BLaER1 treated with 17β-estradiol and CSF1 and Interleukin-3, amounts not matched to agents 10 nM and 100 nM (cell line): ENCODE measurements at regions not wholly inside any gene's neighbourhood (a gene's known extent, or its start where the extent isn't known, plus 50 kb on each side); places are given as distances from the start of the nearest gene placed in this dataset.

Source experiments
- H3K27ac ChIP-seq, 11 experiments: shearing (Covaris generic); formaldehyde crosslinking; 2 replicates each; pipeline ENCODE4 v1.8.1; 2022
- H3K27me3 ChIP-seq, 11 experiments: shearing (Covaris generic); formaldehyde crosslinking; 2 replicates each; pipeline ENCODE4 v1.8.1; 2022
- H3K36me3 ChIP-seq, 11 experiments: shearing (Covaris generic); formaldehyde crosslinking; 2 replicates each; pipeline ENCODE4 v1.8.1; 2022
- H3K4me1 ChIP-seq, 10 experiments: shearing (Covaris generic); formaldehyde crosslinking; 2 replicates each; pipeline ENCODE4 v1.8.1; 2022
- H3K4me2 ChIP-seq, 11 experiments: shearing (Covaris generic); formaldehyde crosslinking; 2 replicates each; pipeline ENCODE4 v1.8.1; 2022
- H3K4me3 ChIP-seq, 10 experiments: shearing (Covaris generic); formaldehyde crosslinking; 2 replicates each; pipeline ENCODE4 v1.8.1; 2022
- H3K9ac ChIP-seq, 11 experiments: shearing (Covaris generic); formaldehyde crosslinking; 2 replicates each; pipeline ENCODE4 v1.8.1; 2022
- H3K9me3 ChIP-seq, 11 experiments: shearing (Covaris generic); formaldehyde crosslinking; replicated peaks in 1 of 11; 2 replicates each; pipeline ENCODE4 v1.8.1; 2022
- H4K20me1 ChIP-seq, 11 experiments: shearing (Covaris generic); formaldehyde crosslinking; 2 replicates each; pipeline ENCODE4 v1.8.1; 2022
- Cebpa-rat ChIP-seq, 11 experiments: shearing (Covaris generic); IDR thresholded peaks; 2 replicates each; pipeline ENCODE4 v1.8.1; 2022

DNA sequence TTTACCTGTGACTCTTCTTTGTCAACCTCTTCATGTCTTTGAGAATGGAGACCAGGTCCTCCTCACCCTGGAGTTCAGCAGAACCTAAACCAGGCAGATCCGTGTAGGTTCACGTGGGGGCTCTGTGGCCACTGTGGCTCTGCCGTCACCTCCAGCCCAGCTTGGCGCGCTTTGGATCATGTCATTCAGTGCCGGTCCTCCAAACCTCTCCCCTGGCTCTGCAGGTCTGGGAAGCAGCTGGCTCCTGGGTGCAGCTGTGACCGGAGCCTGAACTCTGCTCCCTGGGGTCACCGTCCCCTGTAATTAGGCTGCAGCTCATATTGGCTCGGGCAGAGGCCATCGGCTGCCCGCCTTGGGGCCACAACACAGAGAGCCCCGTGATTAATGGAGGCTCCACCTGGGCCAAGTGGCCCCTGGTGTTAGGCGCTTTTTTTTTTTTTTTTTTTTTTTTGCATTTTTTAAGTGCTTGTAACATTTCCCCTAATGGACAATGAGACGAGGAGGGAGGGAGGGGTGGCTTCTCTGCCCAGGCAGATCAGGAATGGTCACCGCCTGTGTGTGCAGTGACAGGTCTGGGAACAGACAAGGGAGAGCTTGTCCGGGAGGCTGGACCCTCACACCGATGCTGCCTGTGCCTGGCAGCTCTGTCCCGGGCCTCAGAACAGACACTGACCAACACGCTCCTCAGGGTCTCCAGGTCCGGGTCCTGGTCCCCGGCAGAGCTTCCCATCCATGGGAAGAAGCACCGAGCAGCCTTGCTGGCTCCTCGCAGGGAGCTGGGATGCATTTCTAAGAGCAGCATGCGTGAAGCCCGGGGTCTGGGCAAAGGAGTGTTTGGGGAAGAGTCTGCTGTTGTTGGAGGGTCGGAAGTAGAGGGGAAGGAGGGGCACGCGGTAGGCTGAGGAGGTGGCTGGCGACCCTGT is 247.9 kb downstream of the SEC14L1 start:
- Histone ChIP-seq H3K27me3 (no peaks in the 10 kb centered on the region), H3K4me1 (peaks cover 83 to 99% (median 96%) of the 10 kb centered on the region in 10 experiments), H4K20me1 (peaks cover 44 to 81% (median 56%) of the 10 kb centered on the region in 11 experiments), H3K27ac (peak overlapping the region; percentile 57 to 91 (median 85); a peak in 21 of 22 replicates), H3K36me3 (peaks cover 0 to 23% (median 10%) of the 10 kb centered on the region in 11 experiments; a peak in 14 of 22 replicates), H3K9me3 (no peaks in the 10 kb centered on the region), H3K9ac (peak overlapping the region; percentile 67 to 84 (median 79)), H3K4me3 (peak overlapping the region; percentile 24 to 66 (median 52); a peak in 19 of 20 replicates), H3K4me2 (peak overlapping the region; percentile 91 to 100 (median 97))
- no peak for TF ChIP-seq Cebpa-rat (IDR thresholded peaks at IDR 0.05)

GRCh38 chr17:77390870-77391269 is 250.1 kb downstream of the SEC14L1 start:
- H4K20me1 ChIP-seq = peaks cover 30 to 81% (median 50%) of the 10 kb centered on the region in 11 experiments
- peak overlapping the region; percentile 73 to 100 (median 97) for H3K4me2 ChIP-seq
- no peaks in the 10 kb centered on the region for H3K27me3 ChIP-seq
- H3K9me3 ChIP-seq = no peaks in the 10 kb centered on the region
- peak overlapping the region; percentile 57 to 82 (median 67); a peak in 21 of 22 replicates for H3K9ac ChIP-seq
- peak overlapping the region in 9 of 10 experiments; percentile 24 to 62 (median 53); a peak in 15 of 20 replicates for H3K4me3 ChIP-seq
- no peak for TF ChIP-seq Cebpa-rat (IDR thresholded peaks at IDR 0.05)
- H3K4me1 ChIP-seq = peaks cover 91 to 100% (median 97%) of the 10 kb centered on the region in 10 experiments
- peaks cover 0 to 9% (median 0%) of the 10 kb centered on the region in 11 experiments; a peak in 3 of 22 replicates for H3K36me3 ChIP-seq
- H3K27ac ChIP-seq = peak overlapping the region; percentile 21 to 91 (median 76)

DNA sequence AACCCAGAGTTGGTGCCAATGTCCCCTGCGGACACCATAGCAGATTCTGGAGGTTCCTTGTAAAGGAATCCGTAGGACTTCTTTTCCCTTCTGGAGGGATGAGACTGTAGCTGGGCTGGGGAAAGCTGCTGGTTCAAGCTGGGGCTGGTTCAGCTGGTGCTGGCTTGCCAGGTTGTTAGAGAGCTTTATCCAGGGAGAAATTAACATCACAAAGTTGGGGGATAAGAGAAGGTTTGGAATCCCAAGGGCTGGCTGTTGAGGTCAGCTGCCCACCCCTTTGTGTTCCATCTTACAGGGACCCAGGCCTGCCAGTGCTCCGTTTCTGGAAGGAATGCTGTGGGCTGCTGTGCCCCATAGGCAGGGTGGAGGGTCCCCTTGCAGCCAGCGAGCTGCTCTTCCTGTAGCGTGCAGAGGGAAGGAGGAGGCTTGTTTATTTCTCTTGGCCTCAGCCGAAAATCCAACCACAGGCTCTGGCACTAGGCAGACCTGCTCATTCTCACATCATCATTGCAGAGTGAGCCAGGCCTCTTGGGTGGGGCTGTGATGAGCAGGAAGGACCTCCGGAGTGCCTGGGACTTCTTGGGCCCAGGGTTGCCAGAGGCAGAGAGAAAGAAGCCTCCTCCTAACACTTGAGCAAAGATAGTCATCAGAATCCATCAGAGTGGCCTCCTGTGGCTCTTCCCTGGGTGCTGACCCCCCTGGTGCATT is 251.1 kb downstream of the SEC14L1 start:
- Histone ChIP-seq H3K27ac (peak overlapping the region; percentile 4 to 91 (median 76); a peak in 19 of 22 replicates), H4K20me1 (peaks cover 25 to 81% (median 50%) of the 10 kb centered on the region in 11 experiments; a peak in 20 of 22 replicates), H3K36me3 (peaks cover 0 to 18% (median 2%) of the 10 kb centered on the region in 11 experiments; a peak in 6 of 22 replicates), H3K4me3 (peak overlapping the region in 8 of 10 experiments; percentile 12 to 55 (median 50); a peak in 13 of 20 replicates), H3K27me3 (no peaks in the 10 kb centered on the region), H3K9ac (peak overlapping the region; percentile 57 to 82 (median 67); a peak in 20 of 22 replicates), H3K4me2 (peak overlapping the region; percentile 73 to 100 (median 97)), H3K9me3 (no peaks in the 10 kb centered on the region), H3K4me1 (peaks cover 91 to 100% (median 97%) of the 10 kb centered on the region in 10 experiments)
- TF ChIP-seq Cebpa-rat (IDR thresholded peaks at IDR 0.05) = no peak

- peak overlapping the region; percentile 57 to 82 (median 67) for H3K9ac ChIP-seq
- H3K4me3 ChIP-seq = peak overlapping the region in 8 of 10 experiments; percentile 32 to 55 (median 50); a peak in 15 of 20 replicates
- no peaks in the 10 kb centered on the region for H3K27me3 ChIP-seq
- H3K9me3 ChIP-seq = no peaks in the 10 kb centered on the region
- H3K36me3 ChIP-seq = peaks cover 0 to 24% (median 6%) of the 10 kb centered on the region in 11 experiments; a peak in 8 of 22 replicates
- no peak for TF ChIP-seq Cebpa-rat (IDR thresholded peaks at IDR 0.05)
- peaks cover 91 to 100% (median 97%) of the 10 kb centered on the region in 10 experiments for H3K4me1 ChIP-seq
- peak overlapping the region; percentile 73 to 100 (median 97) for H3K4me2 ChIP-seq
- H4K20me1 ChIP-seq = peaks cover 18 to 81% (median 49%) of the 10 kb centered on the region in 11 experiments; a peak in 17 of 22 replicates
- peak overlapping the region; percentile 4 to 91 (median 76); a peak in 19 of 22 replicates for H3K27ac ChIP-seq
Observed at GRCh38 chr17:77392376-77393273, 251.9 kb downstream of the SEC14L1 start.

- Histone ChIP-seq H3K9me3 (no peaks in the 10 kb centered on the region), H3K4me2 (peak overlapping the region; percentile 73 to 100 (median 97)), H3K27ac (peak overlapping the region in 9 of 11 experiments; percentile 26 to 91 (median 78); a peak in 16 of 22 replicates), H4K20me1 (peaks cover 17 to 84% (median 46%) of the 10 kb centered on the region in 11 experiments; a peak in 17 of 22 replicates), H3K9ac (peak overlapping the region in 10 of 11 experiments; percentile 57 to 82 (median 68); a peak in 18 of 22 replicates), H3K4me1 (peaks cover 91 to 100% (median 97%) of the 10 kb centered on the region in 10 experiments), H3K27me3 (no peaks in the 10 kb centered on the region), H3K36me3 (peaks cover 0 to 24% (median 6%) of the 10 kb centered on the region in 11 experiments; a peak in 8 of 22 replicates), H3K4me3 (peak overlapping the region in 5 of 10 experiments; percentile 32 to 55 (median 54); a peak in 5 of 20 replicates)
- no peak for TF ChIP-seq Cebpa-rat (IDR thresholded peaks at IDR 0.05)
Observed at GRCh38 chr17:77393274-77393600, 252.5 kb downstream of the SEC14L1 start.

DNA sequence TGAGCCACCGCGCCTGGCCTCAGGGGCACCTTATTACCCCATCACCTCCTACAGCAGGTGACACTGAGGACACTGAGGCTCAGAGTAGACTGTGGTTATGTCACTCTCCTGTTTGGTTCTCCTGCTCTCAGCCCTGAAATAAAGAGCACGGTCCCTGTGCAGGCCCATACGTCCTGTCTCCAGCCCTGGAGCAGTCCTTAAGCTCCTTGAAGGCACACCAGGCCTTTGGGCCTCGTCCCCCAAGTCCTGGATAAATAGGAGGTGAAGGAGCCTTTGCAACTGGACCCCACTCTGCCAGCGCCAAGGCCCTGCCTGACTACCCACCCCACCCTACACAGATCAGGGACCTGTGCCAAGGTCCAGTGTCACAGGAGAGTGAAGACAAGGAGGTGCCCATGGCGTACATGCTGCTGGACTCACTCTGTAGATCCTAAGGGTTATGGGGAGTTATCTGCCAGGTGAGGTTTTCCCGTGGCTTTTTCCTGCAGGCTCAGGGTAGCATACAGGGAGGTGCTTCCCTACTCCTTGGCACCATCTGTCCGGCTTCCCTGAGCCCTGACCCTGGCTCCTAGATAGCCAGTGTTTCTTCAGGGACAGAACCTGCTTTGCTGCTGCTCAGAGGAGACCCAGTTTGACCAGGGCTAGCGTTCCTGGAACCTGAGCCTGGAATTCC is 253.2 kb downstream of the SEC14L1 start:
- H3K9ac ChIP-seq = peak overlapping the region; percentile 18 to 70 (median 53); a peak in 19 of 22 replicates
- 0 out of 20 replicates have a peak overlapping the region, but pooled peaks of 1 of the 10 experiments have one; percentile 9 for H3K4me3 ChIP-seq
- H3K9me3 ChIP-seq = no peaks in the 10 kb centered on the region
- H3K4me2 ChIP-seq = peak overlapping the region; percentile 73 to 100 (median 97)
- peaks cover 0 to 24% (median 6%) of the 10 kb centered on the region in 11 experiments; a peak in 8 of 22 replicates for H3K36me3 ChIP-seq
- H3K4me1 ChIP-seq = peaks cover 91 to 100% (median 97%) of the 10 kb centered on the region in 10 experiments
- TF ChIP-seq Cebpa-rat (IDR thresholded peaks at IDR 0.05) = no peak
- H4K20me1 ChIP-seq = peaks cover 9 to 84% (median 40%) of the 10 kb centered on the region in 11 experiments; a peak in 17 of 22 replicates
- no peaks in the 10 kb centered on the region for H3K27me3 ChIP-seq
- peak overlapping the region in 9 of 11 experiments; percentile 28 to 91 (median 55); a peak in 17 of 22 replicates for H3K27ac ChIP-seq
